ENCODE measurements at regions not wholly inside any gene's neighbourhood (a gene's known extent, or its start where the extent isn't known, plus 50 kb on each side); places are given as distances from the start of the nearest gene placed in this dataset.

DNA sequence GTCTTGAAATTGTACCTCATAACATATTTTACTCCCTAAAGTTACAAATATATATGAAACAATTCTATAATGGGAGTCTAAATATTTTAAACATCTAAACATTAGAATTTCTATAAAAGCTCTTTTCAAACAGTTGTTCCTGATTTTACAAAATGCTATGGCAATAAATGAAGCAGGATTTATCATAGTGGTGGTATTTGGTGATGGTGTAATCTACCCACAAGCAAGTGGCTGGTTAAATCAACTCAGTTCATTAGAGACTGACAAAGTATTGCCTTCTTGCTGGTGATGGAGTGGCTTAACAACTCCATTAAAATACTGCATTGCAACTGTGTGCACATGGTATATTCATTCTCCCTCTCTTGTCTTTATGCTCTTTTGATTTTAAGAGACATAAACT lies 138.9 kb downstream of the PMAIP1 start:
- TF ChIP-seq, protein P1, sequence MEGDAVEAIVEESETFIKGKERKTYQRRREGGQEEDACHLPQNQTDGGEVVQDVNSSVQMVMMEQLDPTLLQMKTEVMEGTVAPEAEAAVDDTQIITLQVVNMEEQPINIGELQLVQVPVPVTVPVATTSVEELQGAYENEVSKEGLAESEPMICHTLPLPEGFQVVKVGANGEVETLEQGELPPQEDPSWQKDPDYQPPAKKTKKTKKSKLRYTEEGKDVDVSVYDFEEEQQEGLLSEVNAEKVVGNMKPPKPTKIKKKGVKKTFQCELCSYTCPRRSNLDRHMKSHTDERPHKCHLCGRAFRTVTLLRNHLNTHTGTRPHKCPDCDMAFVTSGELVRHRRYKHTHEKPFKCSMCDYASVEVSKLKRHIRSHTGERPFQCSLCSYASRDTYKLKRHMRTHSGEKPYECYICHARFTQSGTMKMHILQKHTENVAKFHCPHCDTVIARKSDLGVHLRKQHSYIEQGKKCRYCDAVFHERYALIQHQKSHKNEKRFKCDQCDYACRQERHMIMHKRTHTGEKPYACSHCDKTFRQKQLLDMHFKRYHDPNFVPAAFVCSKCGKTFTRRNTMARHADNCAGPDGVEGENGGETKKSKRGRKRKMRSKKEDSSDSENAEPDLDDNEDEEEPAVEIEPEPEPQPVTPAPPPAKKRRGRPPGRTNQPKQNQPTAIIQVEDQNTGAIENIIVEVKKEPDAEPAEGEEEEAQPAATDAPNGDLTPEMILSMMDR (conservative IDR thresholded peaks at IDR 0.05; ENCODE audit: low read length): no peak
- no peak for TF ChIP-seq EZH2phosphoT487 (IDR thresholded peaks at IDR 0.05; ENCODE audit: borderline replicate concordance, low read depth, low read length)
